Daoy (cell line): ENCODE measurements at regions not wholly inside any gene's neighbourhood (a gene's known extent, or its start where the extent isn't known, plus 50 kb on each side); places are given as distances from the start of the nearest gene placed in this dataset.
"Not testable (repeated sequence)": the region's sequence is repeated elsewhere in the genome, so short reads cannot be mapped to it uniquely, and the experiment has no call there.

Source experiments
- DNase-seq: peaks from one replicate; pipeline ENCODE4 v3.0.0-alpha.2; 2015; ENCODE audit warnings: low read depth

DNA sequence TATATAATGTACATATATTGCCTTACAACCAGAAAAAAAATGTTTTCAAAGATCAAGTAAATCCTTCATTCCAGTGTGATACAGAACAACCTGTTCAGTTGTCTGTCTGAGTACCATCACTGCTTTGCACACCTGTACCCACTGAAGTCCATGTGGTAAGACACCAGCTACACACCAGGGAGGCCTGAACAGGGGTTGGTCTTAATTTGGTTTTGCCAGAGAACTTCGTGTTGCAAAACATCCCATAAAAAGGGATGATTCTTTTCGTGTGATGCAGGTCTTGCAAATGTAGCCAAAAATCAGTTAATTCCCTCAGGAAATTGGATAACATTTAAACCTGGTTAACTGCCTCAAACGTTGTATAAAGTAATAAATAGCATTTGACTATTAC lies 73.7 kb upstream of the SLC1A4 start:
- DNase-seq = no peak

DNA sequence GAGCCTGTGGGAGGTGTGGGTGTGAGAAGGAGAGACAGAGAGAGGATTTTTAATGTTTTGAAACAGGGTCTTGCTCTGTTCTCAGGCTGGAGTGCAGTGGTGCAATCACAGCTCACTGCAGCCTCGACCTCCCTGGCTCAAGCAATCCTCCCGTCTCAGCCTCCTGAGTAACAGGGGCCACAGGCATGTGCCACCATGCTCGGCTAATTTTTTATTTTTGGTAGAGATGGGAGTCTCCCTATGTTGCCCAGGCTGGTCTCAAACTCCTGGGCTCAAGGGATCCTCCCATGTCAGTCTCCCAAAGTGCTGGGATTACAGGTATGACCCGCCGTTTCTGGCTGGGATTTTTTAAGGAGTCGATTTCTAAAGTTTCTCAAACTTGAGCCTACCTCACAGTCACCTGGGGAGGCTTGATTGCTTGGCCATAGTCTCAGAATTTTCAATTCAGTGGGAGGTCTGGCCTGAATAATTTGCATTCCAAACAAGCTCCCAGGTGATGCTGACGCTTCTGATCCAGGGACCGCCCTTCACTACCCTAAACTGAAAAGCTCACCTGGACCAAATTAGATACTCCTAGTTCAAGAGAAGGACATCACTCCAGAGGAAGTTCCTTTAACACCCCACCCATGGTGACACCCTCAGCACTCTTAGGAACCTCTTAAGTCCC lies 70.8 kb upstream of the SLC1A4 start:
- no peak for DNase-seq

DNA sequence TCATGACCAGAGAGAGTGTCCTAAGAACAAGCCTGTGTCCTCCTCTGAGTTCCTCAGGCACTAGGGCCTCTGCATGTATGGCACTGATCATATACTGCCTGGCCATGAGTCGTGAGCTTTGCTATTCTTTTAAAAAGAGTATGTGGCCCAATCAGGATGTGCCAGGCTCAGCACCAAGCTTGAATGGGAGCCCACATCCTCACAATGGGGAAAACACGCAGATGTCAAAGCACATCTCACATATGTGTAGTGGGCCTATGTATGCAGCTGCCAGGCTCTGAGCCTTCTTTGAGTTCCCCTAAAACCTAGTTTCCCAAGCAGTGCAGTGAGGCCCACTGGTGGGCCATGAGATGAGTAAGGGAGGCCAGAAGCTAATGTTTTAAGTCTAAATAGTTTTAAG lies 69.9 kb upstream of the SLC1A4 start:
- DNase-seq = no peak

- no peak for DNase-seq
Measured at GRCh38 chr2:64922482-64923384, 66.5 kb upstream of the SLC1A4 start.

- no peak for DNase-seq
Measured at GRCh38 chr2:64923385-64923710, 65.9 kb upstream of the SLC1A4 start.

- DNase-seq = no peak
Measured at GRCh38 chr2:64924170-64924934, 64.8 kb upstream of the SLC1A4 start.

GRCh38 chr2:64925930-64926722 lies 63.1 kb upstream of the SLC1A4 start:
- DNase-seq = not testable (repeated sequence)

DNA sequence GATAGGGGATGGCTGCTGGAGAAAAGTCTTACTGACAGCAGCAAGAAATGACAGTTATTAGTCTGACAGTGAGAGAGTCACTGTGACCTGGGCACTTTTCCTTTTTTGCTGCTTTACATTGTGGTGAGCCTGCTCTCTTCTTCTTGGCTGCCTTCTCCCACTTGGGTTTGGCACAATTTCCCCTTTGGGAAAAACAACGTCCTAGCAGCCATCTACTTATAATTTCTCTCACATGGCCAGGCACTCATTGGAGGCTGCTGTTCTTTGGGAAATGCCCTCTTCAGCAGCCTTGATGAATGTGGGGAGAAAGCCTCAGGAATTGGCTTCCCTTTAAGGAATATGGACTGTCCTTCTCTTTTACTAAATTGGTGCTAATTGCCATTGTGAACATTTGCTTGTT lies 60.4 kb upstream of the SLC1A4 start:
- no peak for DNase-seq

GRCh38 chr2:64929333-64929732 lies 59.9 kb upstream of the SLC1A4 start:
- no peak for DNase-seq

DNA sequence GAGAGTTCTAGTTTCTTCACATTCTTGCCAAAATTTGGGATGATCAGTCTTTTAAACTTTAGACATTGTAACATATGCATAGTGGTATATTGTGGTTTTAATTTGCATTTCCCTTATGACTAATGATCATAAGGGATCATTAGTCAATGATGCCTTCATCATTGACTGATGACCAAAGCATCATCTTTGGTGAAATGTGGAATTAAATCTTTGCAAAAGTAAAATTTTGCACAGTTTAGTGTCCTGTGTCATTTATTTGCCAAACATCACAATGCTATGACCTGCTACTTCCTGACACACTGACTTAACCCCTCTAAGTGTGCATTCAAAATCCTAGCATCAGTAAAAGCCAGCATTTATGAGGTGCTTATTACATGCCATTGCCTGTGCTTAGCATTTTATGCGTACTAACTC lies 58.9 kb upstream of the SLC1A4 start:
- DNase-seq = no peak

- no peak for DNase-seq
Measured at GRCh38 chr2:64931246-64932115, 57.7 kb upstream of the SLC1A4 start.

DNA sequence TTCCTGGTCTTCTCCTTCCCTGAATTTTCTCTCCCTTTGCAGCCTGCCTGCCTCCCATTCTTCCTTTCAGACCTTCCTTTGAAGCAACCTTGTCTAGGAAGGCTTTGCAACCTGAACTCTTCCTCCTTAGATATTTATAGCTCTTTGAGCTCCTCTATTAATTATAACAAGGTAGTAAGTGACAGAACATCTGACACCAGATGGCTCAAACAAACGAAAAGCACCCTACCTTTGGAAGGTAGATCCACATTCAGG lies 57.2 kb upstream of the SLC1A4 start:
- no peak for DNase-seq

DNA sequence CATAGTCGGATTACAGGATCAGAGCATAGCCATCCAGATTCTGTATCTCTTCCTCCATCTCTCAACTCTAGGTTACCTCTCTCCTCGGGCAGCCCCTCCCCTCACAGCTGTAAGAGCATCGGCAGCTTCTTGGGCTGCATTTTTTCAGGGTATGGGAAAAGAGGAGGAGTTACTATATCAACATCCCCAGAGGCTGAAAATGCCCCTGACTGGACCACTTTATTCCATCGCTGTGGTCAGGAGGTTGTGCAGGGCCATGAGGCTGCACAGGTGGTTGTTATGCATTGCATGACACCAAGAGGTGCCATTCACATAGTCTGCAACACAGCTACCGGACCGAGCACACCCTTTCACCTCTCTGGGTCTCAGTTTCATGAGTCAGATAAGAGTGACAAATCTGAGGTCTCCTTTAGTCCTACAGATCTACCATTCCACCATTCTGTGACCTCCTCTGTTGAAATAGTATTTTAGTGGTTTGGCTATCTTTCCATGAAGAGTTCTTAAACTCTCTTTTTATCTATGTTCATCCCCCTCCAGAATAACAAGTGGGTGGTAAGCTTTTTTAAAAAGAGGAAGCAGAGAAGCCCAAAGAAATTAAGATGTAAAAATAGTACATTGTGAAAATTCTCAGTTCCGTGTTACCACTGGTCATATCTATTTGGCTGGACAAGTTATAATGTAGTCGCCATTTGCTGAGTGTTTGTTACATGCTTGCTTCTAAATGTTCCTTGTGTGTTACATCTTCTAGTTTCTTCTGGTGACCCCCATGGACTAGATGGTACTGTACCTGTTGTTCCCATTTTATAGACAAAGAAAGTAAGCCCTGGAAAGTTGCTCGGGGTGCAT lies 56.6 kb upstream of the SLC1A4 start:
- DNase-seq = no peak

DNA sequence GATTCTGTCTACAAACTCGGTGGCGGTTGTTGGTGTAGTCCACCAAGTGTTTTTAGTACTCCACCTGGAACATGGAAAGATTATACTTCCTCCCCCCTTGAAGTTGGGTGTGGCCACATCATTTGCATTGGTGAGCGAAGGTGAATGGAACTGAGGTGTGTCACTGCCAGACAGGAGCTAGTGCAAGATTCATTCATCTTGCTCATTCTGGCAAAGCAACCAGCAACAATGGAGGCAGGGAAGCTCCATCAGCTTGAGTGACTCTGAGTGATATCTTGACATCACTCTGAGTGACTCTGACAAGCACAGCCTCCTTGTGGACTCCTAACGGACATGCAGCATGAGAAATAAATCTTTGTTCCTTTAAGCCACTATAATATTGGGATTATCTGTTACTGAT lies 54.7 kb upstream of the SLC1A4 start:
- no peak for DNase-seq

DNA sequence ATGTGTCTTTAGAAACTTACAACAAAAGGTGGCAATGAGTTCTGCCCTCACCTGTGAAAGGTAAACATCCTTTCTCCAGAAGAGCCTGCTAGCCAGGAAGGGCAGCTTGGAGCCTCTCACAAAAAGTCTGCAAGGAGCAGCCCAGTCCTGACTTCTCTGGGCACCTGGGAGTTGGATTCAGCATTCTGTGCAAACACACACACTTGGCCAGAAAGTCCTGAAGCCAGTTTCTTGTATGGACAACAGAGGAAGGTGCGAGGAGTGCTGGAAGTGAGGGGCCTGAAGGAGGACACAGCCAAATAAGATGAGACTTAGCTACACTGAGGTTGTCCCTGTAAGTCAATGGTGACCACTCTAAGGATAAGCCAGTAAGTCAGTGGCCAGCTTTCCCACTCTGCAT lies 52.4 kb upstream of the SLC1A4 start:
- DNase-seq = no peak

DNA sequence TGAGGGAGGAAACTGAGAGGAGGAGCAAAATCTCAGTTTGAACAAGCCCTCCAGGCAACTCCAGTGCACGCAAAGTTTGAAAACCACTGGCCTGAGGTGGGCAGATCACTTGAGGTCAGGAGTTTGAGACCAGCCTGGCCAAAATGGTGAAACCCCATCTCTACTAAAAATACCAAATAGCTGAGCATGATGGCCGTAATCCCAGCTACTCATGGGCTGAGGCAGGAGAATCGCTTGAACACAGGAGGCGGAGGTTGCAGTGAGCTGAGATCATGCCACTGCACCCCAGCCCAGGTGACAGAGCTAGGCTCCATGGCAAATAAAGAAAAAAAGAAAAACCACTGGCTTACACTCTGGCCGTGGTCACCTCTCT lies 51.9 kb upstream of the SLC1A4 start:
- DNase-seq = not testable (repeated sequence)

DNA sequence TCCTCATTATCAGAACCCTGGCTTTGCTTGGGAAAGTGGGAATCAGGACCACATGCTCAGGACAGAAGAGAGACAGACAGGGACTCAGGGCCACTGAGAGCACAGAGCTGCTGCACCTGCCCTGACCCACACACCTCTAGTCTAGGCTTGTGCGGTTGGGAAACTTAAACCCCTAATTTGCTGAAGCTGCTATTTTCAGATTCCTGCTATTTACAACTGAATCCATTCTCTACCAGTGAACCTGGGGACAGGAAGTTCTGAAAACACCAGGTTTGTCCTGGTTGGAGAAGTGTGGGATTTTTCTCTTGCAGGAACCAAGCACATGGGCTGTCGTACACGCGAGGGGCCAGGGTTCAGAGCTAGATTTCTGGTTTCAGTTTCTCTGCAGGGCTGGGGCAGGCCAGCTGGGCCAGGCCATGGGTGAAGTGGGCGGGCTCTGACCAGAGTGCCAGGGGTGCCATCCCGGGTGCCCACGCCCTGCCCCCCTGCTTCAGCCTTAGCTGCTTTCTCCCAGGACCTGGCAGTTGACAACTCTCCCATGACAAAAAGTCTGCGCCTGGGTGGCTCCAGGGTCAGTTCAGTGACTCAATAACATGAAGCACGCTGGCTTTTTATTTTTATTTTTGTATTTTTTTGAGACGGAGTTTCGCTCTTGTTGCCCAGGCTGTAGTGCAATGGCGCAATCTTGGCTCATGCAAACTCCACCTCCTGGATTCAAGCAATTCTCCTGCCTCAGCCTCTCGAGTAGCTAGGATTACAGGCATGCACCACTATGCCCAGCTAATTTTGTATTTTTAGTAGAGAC lies 51.3 kb upstream of the SLC1A4 start:
- no peak for DNase-seq

- DNase-seq = no peak
Measured at GRCh38 chr2:64938607-64939285, 50.5 kb upstream of the SLC1A4 start.
